HL-60 (cell line): ENCODE measurements at regions not wholly inside any gene's neighbourhood (a gene's known extent, or its start where the extent isn't known, plus 50 kb on each side); places are given as distances from the start of the nearest gene placed in this dataset.

ENCODE experiments used
- DNase-seq, 2 experiments: peaks; one replicate each; pipeline ENCODE4 v3.0.0-alpha.2; 2010 to 2020; ENCODE audit warnings: low read depth in 1 of 2, low spot score in 1 of 2
- H3K27ac ChIP-seq: fragments of 250-450 bp; sonication (Bioruptor Pico); replicated peaks from 2 replicates; pipeline ENCODE4 v1.5.1; 2020; ENCODE audit warnings: mild to moderate bottlenecking, moderate library complexity
- H3K27me3 ChIP-seq: fragments of 250-450 bp; sonication (Bioruptor Pico); 2 replicates; pipeline ENCODE4 v1.5.1; 2021; ENCODE audit warnings: mild to moderate bottlenecking, moderate library complexity; ENCODE audit not compliant: insufficient read depth, poor library complexity, severe bottlenecking
- H3K4me3 ChIP-seq: replicated peaks from 2 replicates; pipeline ENCODE4 v1.5.1; 2011; ENCODE audit warnings: mild to moderate bottlenecking, control low read depth, low read length; ENCODE audit not compliant: insufficient read depth
- CTCF ChIP-seq: IDR thresholded peaks from one replicate; pipeline ENCODE4 v1.5.1; 2011; ENCODE audit warnings: low read length, control low read depth, inconsistent platforms; ENCODE audit not compliant: insufficient read depth
- GABPA ChIP-seq: IDR thresholded peaks from 2 replicates; pipeline ENCODE4 v1.6.1; 2012; ENCODE audit warnings: low read depth
- POLR2AphosphoS5 ChIP-seq: IDR thresholded peaks from 2 replicates; pipeline ENCODE4 v1.6.1; 2012; ENCODE audit warnings: low read depth
- REST ChIP-seq: IDR thresholded peaks from 2 replicates; pipeline ENCODE4 v1.6.1; 2012; ENCODE audit warnings: low read depth; ENCODE audit not compliant: insufficient replicate concordance
- SPI1 ChIP-seq: IDR thresholded peaks from 2 replicates; pipeline ENCODE4 v1.6.1; 2012; ENCODE audit warnings: low read depth, mild to moderate bottlenecking, borderline replicate concordance

- H3K27me3 ChIP-seq: no peaks in the 10 kb centered on the region
- no peak for TF ChIP-seq GABPA
- TF ChIP-seq CTCF: no peak
- no peak for TF ChIP-seq REST
- no peak for TF ChIP-seq POLR2AphosphoS5
- no peak for TF ChIP-seq SPI1
- no peak overlapping the region for H3K4me3 ChIP-seq
- no peak overlapping the region for H3K27ac ChIP-seq
- no peak for DNase-seq
Measured at GRCh38 chr20:43833511-43834395, 80.9 kb upstream of the TOX2 start.

GRCh38 chr20:43832961-43833360, 81.7 kb upstream of the TOX2 start:
- no peak overlapping the region for H3K27ac ChIP-seq
- TF ChIP-seq CTCF (no peak), POLR2AphosphoS5 (no peak), SPI1 (no peak), REST (no peak), GABPA (no peak)

GRCh38 chr20:43832096-43832816, 82.4 kb upstream of the TOX2 start:
- Histone ChIP-seq H3K27me3 (no peaks in the 10 kb centered on the region), H3K27ac (no peak overlapping the region), H3K4me3 (no peak overlapping the region)
- DNase-seq: no peak
- no peak for TF ChIP-seq GABPA
- no peak for TF ChIP-seq SPI1
- TF ChIP-seq CTCF: no peak
- no peak for TF ChIP-seq REST
- no peak for TF ChIP-seq POLR2AphosphoS5

More at GRCh38 chr20:43832961-43833360, 81.7 kb upstream of the TOX2 start:
- no peak for DNase-seq
- no peaks in the 10 kb centered on the region for H3K27me3 ChIP-seq
- no peak overlapping the region for H3K4me3 ChIP-seq
